Psoas muscle (tissue), 7 donors: ENCODE measurements at regions not wholly inside any gene's neighbourhood (a gene's known extent, or its start where the extent isn't known, plus 50 kb on each side); places are given as distances from the start of the nearest gene placed in this dataset.
"Not testable (repeated sequence)": the region's sequence is repeated elsewhere in the genome, so short reads cannot be mapped to it uniquely, and the experiment has no call there.

Source experiments
- ATAC-seq, 4 donors: fragments of 200-7000 bp; cut with Tn5 transposase; one replicate each; pipeline ENCODE4 v1.9.1; 2020; ENCODE audit warnings: moderate library complexity in 3 of 4, mild to moderate bottlenecking in 2 of 4
- DNase-seq, 2 donors: peaks; one replicate each; pipeline ENCODE4 v3.0.0-alpha.2; 2020
- H3K27ac ChIP-seq: fragments of 200-600 bp; one replicate; pipeline ENCODE4 v1.8.0; 2022
- H3K27me3 ChIP-seq, 3 donors: fragments of 200-600 bp in 1 of 3; one replicate each; pipeline versions ENCODE4 v1.6.1 to v1.8.0; 2013 to 2022; ENCODE audit warnings: low read length in 2 of 3, mild to moderate bottlenecking in 2 of 3, moderate library complexity in 1 of 3; ENCODE audit not compliant: insufficient read depth in 3 of 3
- H3K36me3 ChIP-seq, 2 donors: fragments of 200-600 bp in 1 of 2; one replicate each; pipeline versions ENCODE4 v1.6.1 to v1.8.0; 2013 to 2022; ENCODE audit warnings: low read depth in 1 of 2, mild to moderate bottlenecking in 1 of 2, moderate library complexity in 1 of 2; ENCODE audit not compliant: insufficient read depth in 1 of 2
- H3K4me1 ChIP-seq: fragments of 200-600 bp; one replicate; pipeline ENCODE4 v1.8.0; 2022
- H3K4me3 ChIP-seq: fragments of 200-600 bp; one replicate; pipeline ENCODE4 v1.8.0; 2022; ENCODE audit warnings: mild to moderate bottlenecking
- H3K9me3 ChIP-seq: fragments of 200-600 bp; one replicate; pipeline ENCODE4 v1.8.0; 2022
- WGBS, 3 donors: extraction: QIAGEN DNeasy Blood & Tissue Kit; methylation state at CpG; one replicate each; pipeline versions ENCODE4 v1.1.6 to v1.1.7; 2013; 5-methylcytosine and 5-hydroxymethylcytosine counted together
- intact Hi-C, 2 donors: fragments of 100-400 bp; cut with DNase I; formaldehyde crosslinking; loops; one replicate each; pipeline versions ENCODE4 v1.11.0 to v1.14.2; 2022
- TF ChIP-seq, protein P1 (sequence below): fragments of 200-600 bp; IDR thresholded peaks from one replicate; pipeline ENCODE4 v1.8.0; 2022; ENCODE audit warnings: antibody characterized with exemption
- donor health status: healthy with polysubstance abuse.
- donor health status: DM: no; HTN: no; CAD: no; lungs with moderate emphysema.
- donor health status: Bipolar disorder and iron deficiency.
- donor health status: healthy.
- donor health status: DM: yes; HTN: yes; CAD: no.
- donor health status: DM: no; HTN: no; CAD: no.
- donor health status: DM: yes; HTN: yes; CAD: no.

DNA sequence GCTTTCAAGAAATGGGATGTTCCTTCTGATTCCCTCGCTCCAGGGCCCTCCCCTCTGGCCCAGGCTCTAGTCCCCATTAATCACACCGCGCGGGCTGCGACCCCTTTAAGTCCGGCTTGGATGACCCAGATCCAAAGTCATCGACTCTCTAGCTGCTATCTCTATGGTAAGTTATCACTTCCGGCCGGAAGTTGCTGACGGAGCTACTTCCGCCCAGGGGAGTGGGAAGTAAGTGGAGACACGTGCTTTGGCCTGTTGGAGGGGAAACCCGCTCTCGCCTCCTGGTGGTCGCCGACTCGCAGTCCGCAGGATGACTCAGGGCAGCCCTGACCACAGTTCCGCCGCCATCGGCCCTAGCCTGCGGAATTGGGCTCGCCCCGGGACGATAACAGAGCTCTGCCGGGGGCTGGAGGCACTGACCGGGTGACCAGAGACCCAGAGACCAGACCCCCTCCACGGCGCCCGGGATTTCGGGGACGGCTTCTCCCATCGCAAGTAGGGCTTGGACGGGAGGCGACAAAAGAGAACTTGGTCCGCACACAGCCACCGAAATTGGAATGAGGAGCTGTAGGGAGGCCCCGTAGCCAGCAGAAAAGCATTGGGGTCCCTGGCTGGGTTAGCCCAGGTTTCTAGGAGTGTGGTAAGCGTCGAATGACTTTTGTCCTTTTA is 52.2 kb upstream of the SEC14L1 start:
- 0 to 1% (median 0%) methylated on average over 39 to 40 of the region's 40 CpGs for WGBS, 3 donors
- Histone ChIP-seq H3K9me3 (no peaks in the 10 kb centered on the region), H3K4me3 (peak overlapping the region; percentile 93), H3K36me3 (peaks cover 11 to 42% of the 10 kb centered on the region in 2 donors), H3K27ac (peak overlapping the region; percentile 93), H3K4me1 (peaks cover 47% of the 10 kb centered on the region), H3K27me3 (no peaks in the 10 kb centered on the region)
- intact Hi-C loops, result loop anchor here (2.0 to 10.0 kb wide), 3 partner anchors 59 to 406 kb away; no protein-coding TSS in a partner anchor
- peak; percentile 92 to 95 (median 94) for ATAC-seq
- TF ChIP-seq, protein P1, sequence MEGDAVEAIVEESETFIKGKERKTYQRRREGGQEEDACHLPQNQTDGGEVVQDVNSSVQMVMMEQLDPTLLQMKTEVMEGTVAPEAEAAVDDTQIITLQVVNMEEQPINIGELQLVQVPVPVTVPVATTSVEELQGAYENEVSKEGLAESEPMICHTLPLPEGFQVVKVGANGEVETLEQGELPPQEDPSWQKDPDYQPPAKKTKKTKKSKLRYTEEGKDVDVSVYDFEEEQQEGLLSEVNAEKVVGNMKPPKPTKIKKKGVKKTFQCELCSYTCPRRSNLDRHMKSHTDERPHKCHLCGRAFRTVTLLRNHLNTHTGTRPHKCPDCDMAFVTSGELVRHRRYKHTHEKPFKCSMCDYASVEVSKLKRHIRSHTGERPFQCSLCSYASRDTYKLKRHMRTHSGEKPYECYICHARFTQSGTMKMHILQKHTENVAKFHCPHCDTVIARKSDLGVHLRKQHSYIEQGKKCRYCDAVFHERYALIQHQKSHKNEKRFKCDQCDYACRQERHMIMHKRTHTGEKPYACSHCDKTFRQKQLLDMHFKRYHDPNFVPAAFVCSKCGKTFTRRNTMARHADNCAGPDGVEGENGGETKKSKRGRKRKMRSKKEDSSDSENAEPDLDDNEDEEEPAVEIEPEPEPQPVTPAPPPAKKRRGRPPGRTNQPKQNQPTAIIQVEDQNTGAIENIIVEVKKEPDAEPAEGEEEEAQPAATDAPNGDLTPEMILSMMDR, result peak; percentile 75
- peak; percentile 94 to 97 for DNase-seq

DNA sequence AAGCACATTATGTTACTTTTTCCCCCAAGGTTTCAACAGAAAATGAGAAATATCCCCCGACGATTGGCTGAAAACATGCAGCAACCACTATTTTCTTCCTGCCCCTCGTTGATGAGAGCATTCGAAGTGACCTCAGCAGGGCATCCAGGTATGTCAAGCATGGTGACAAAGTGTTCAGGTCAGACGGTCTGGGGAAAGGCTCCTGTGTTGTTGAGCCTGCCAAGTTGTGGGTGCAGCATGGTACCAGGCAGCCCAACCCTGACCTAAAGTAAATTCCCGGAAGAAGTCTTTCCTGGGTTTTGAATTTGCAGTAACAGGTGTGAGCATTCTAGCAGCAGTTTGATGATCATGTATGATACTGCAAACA is 51.7 kb upstream of the SEC14L1 start:
- Histone ChIP-seq H3K36me3 (peaks cover 12 to 47% of the 10 kb centered on the region in 2 donors), H3K27ac (peak overlapping the region; percentile 93), H3K27me3 (no peaks in the 10 kb centered on the region), H3K4me1 (peaks cover 49% of the 10 kb centered on the region), H3K9me3 (no peaks in the 10 kb centered on the region), H3K4me3 (peak overlapping the region; percentile 93)
- WGBS, 3 donors, result 0 to 1% (median 1%) methylated on average over 6 of the region's 6 CpGs
- intact Hi-C loops, result loop anchor here (2.0 to 10.0 kb wide), 3 partner anchors 58 to 406 kb away; no protein-coding TSS in a partner anchor
- DNase-seq (no peak), ATAC-seq (peak; percentile 36 to 61 (median 52))
- TF ChIP-seq, protein P1, result no peak

- ATAC-seq, H3K27me3 ChIP-seq, H3K9me3 ChIP-seq, DNase-seq: not testable (repeated sequence)
- 60 to 70% (median 63%) methylated on average over 10 of the region's 10 CpGs for WGBS, 3 donors
- peak overlapping the region; percentile 93 for H3K4me3 ChIP-seq
- peak overlapping the region; percentile 93 for H3K27ac ChIP-seq
- peaks cover 12 to 56% of the 10 kb centered on the region in 2 donors for H3K36me3 ChIP-seq
- intact Hi-C loops, result loop anchor here (2.0 to 10.0 kb wide), 3 partner anchors 57 to 405 kb away; no protein-coding TSS in a partner anchor
- peaks cover 49% of the 10 kb centered on the region for H3K4me1 ChIP-seq
These were observed 50.8 kb upstream of the SEC14L1 start for GRCh38 chr17:77089949-77090348.

GRCh38 chr17:77090476-77090875 is 50.3 kb upstream of the SEC14L1 start:
- 63 to 83% (median 74%) methylated on average over 5 of the region's 5 CpGs for whole genome bisulfite sequencing, 3 donors
- ATAC-seq (no peak), DNase-seq (no peak)
- Histone ChIP-seq H3K4me1 (peaks cover 49% of the 10 kb centered on the region), H3K9me3 (no peaks in the 10 kb centered on the region), H3K36me3 (peaks cover 12 to 61% of the 10 kb centered on the region in 2 donors), H3K4me3 (peak overlapping the region; percentile 93), H3K27ac (peak overlapping the region; percentile 19), H3K27me3 (no peaks in the 10 kb centered on the region)
- intact Hi-C loops, result no loop called here
- TF ChIP-seq, protein P1, result no peak
